Cardiac muscle cell (in vitro differentiated cells and primary cell): ENCODE measurements at regions not wholly inside any gene's neighbourhood (a gene's known extent, or its start where the extent isn't known, plus 50 kb on each side); places are given as distances from the start of the nearest gene placed in this dataset.

Experiments used
- DNase-seq, 2 donors: peaks; one replicate each; pipeline versions ENCODE4 v3.0.0 to v3.0.0-alpha.2; 2010 to 2017; ENCODE audit warnings: low read depth in 1 of 2, low spot score in 1 of 2
- H3K27ac ChIP-seq: fragments of 200-600 bp; sonication (generic); 2 replicates; pipeline ENCODE4 v1.5.1; 2016
- H3K27me3 ChIP-seq: fragments of 200-600 bp; sonication (generic); 2 replicates; pipeline ENCODE4 v1.6.0; 2016; ENCODE audit warnings: control low read depth
- H3K36me3 ChIP-seq: fragments of 200-600 bp; sonication (generic); 2 replicates; pipeline ENCODE4 v1.5.1; 2016; ENCODE audit warnings: control low read depth
- H3K4me1 ChIP-seq: fragments of 200-600 bp; sonication (generic); 2 replicates; pipeline ENCODE4 v1.8.1; 2017; ENCODE audit warnings: low read depth, mild to moderate bottlenecking, mixed run types
- H3K4me3 ChIP-seq: fragments of 200-600 bp; sonication (generic); 2 replicates; pipeline ENCODE4 v1.5.1; 2016; ENCODE audit warnings: mild to moderate bottlenecking
- H3K9me3 ChIP-seq: fragments of 200-600 bp; sonication (generic); 2 replicates; pipeline ENCODE4 v1.5.1; 2017; ENCODE audit warnings: low read depth, mild to moderate bottlenecking, control low read depth
- CTCF ChIP-seq: IDR thresholded peaks from 2 replicates; pipeline ENCODE4 v1.5.1; 2012; ENCODE audit warnings: low read depth, mild to moderate bottlenecking, low read length

GRCh38 chr18:78722929-78723710 is 256.5 kb upstream of the SALL3 start:
- TF ChIP-seq CTCF, result no peak
- Histone ChIP-seq H3K27ac (no peak overlapping the region), H3K27me3 (peaks cover 9% of the 10 kb centered on the region), H3K4me3 (no peak overlapping the region), H3K4me1 (no peaks in the 10 kb centered on the region), H3K36me3 (no peaks in the 10 kb centered on the region), H3K9me3 (no peaks in the 10 kb centered on the region)
- DNase-seq, result no peak

GRCh38 chr18:78724214-78724914 is 255.3 kb upstream of the SALL3 start:
- no peak overlapping the region for H3K27ac ChIP-seq
- TF ChIP-seq CTCF, result no peak
- no peaks in the 10 kb centered on the region for H3K36me3 ChIP-seq
- H3K4me3 ChIP-seq, result no peak overlapping the region
- peaks cover 9% of the 10 kb centered on the region for H3K27me3 ChIP-seq
- no peak for DNase-seq
- H3K9me3 ChIP-seq, result no peaks in the 10 kb centered on the region
- no peaks in the 10 kb centered on the region for H3K4me1 ChIP-seq

- Histone ChIP-seq H3K27me3 (peaks cover 9% of the 10 kb centered on the region), H3K27ac (no peak overlapping the region), H3K4me3 (no peak overlapping the region), H3K36me3 (no peaks in the 10 kb centered on the region), H3K4me1 (no peaks in the 10 kb centered on the region), H3K9me3 (no peaks in the 10 kb centered on the region)
- TF ChIP-seq CTCF, result no peak
- DNase-seq, result no peak
Measured at GRCh38 chr18:78725426-78725825, 254.2 kb upstream of the SALL3 start.

GRCh38 chr18:78726326-78727056 is 253.1 kb upstream of the SALL3 start:
- no peak overlapping the region for H3K27ac ChIP-seq
- no peaks in the 10 kb centered on the region for H3K9me3 ChIP-seq
- H3K4me3 ChIP-seq, result no peak overlapping the region
- no peak for TF ChIP-seq CTCF
- DNase-seq, result no peak
- no peaks in the 10 kb centered on the region for H3K4me1 ChIP-seq
- peaks cover 9% of the 10 kb centered on the region for H3K27me3 ChIP-seq
- no peaks in the 10 kb centered on the region for H3K36me3 ChIP-seq

GRCh38 chr18:78727057-78727739 is 252.4 kb upstream of the SALL3 start:
- no peak for DNase-seq
- no peak for TF ChIP-seq CTCF

More at GRCh38 chr18:78727057-78727739, 252.4 kb upstream of the SALL3 start:
- Histone ChIP-seq H3K4me3 (no peak overlapping the region), H3K36me3 (no peaks in the 10 kb centered on the region), H3K4me1 (no peaks in the 10 kb centered on the region), H3K27me3 (peaks cover 6% of the 10 kb centered on the region), H3K27ac (no peak overlapping the region), H3K9me3 (no peaks in the 10 kb centered on the region)
